Transverse colon (tissue), 4 donors: ENCODE measurements at regions not wholly inside any gene's neighbourhood (a gene's known extent, or its start where the extent isn't known, plus 50 kb on each side); places are given as distances from the start of the nearest gene placed in this dataset.
"Not testable (repeated sequence)": the region's sequence is repeated elsewhere in the genome, so short reads cannot be mapped to it uniquely, and the experiment has no call there.

Source experiments
- DNase-seq: peaks from one replicate; pipeline ENCODE4 v3.0.0-alpha.2; 2019
- H3K27ac ChIP-seq, 4 donors: fragments of 200-600 bp; sonication (generic); 2 replicates each; pipeline ENCODE4 v1.5.1; 2016 to 2018; ENCODE audit warnings: inconsistent platforms in 4 of 4
- H3K27me3 ChIP-seq: fragments of 200-600 bp; sonication (generic); 2 replicates; pipeline ENCODE4 v1.5.1; 2017; ENCODE audit warnings: inconsistent platforms
- H3K36me3 ChIP-seq, 4 donors: fragments of 200-600 bp; sonication (generic); 2 replicates each; pipeline ENCODE4 v1.5.1; 2017 to 2019; ENCODE audit warnings: inconsistent platforms in 4 of 4
- H3K4me1 ChIP-seq, 4 donors: fragments of 200-600 bp; sonication (generic); 2 replicates each; pipeline ENCODE4 v1.5.1; 2017 to 2020; ENCODE audit warnings: inconsistent platforms in 4 of 4
- H3K4me3 ChIP-seq, 4 donors: fragments of 200-600 bp; sonication (generic); 1 replicate in 1 of 4; 2 replicates in 3 of 4; pipeline versions ENCODE4 v1.5.1 to v1.6.1; 2017 to 2019; ENCODE audit warnings: inconsistent platforms in 4 of 4
- H3K9me3 ChIP-seq, 2 donors: fragments of 200-600 bp; sonication (generic); 2 replicates each; pipeline ENCODE4 v1.5.1; 2017 to 2019; ENCODE audit warnings: inconsistent platforms in 2 of 2
- CTCF ChIP-seq, 5 experiments: fragments of 200-600 bp in 3 of 5; fragments of 450-650 bp in 2 of 5; sonication (generic) in 3 of 5; IDR thresholded peaks; 1 replicate in 2 of 5; 2 replicates in 3 of 5; pipeline ENCODE4 v1.5.1; 2016 to 2017; ENCODE audit warnings: antibody characterized with exemption in 5 of 5, inconsistent platforms in 3 of 5, mild to moderate bottlenecking in 2 of 5, moderate library complexity in 1 of 5
- EP300 ChIP-seq: sonication (generic); formaldehyde crosslinking; IDR thresholded peaks from one replicate; pipeline ENCODE4 v1.6.1; 2017; ENCODE audit warnings: antibody characterized with exemption, low read depth
- POLR2A ChIP-seq: fragments of 450-650 bp; IDR thresholded peaks from one replicate; pipeline ENCODE4 v1.6.1; 2016; ENCODE audit warnings: antibody characterized with exemption, mild to moderate bottlenecking, moderate library complexity
- POLR2AphosphoS5 ChIP-seq, 3 donors: sonication (generic); formaldehyde crosslinking; IDR thresholded peaks; one replicate each; pipeline ENCODE4 v1.6.1; 2016; ENCODE audit warnings: antibody characterized with exemption in 3 of 3
- WGBS, 2 donors: methylation state at CpG; one replicate each; pipeline ENCODE4 v1.1.5; 2018; ENCODE audit warnings: low coverage in 1 of 2; 5-methylcytosine and 5-hydroxymethylcytosine counted together
- in situ Hi-C, 4 donors: fragments of 200-750 bp; cut with MboI; loops; one replicate each; pipeline versions ENCODE4 v1.15.0 to v1.15.1; 2017; ENCODE audit warnings: low sequenced_read_pairs in 3 of 4, low pct_ligation_motif_present in 1 of 4, low pct_unique_long_range_greater_than_20kb in 1 of 4
- intact Hi-C: fragments of 100-400 bp; cut with DNase I; formaldehyde crosslinking; loops from one replicate; pipeline ENCODE4 v1.15.1; 2023; ENCODE audit warnings: low total_unique reads

DNA sequence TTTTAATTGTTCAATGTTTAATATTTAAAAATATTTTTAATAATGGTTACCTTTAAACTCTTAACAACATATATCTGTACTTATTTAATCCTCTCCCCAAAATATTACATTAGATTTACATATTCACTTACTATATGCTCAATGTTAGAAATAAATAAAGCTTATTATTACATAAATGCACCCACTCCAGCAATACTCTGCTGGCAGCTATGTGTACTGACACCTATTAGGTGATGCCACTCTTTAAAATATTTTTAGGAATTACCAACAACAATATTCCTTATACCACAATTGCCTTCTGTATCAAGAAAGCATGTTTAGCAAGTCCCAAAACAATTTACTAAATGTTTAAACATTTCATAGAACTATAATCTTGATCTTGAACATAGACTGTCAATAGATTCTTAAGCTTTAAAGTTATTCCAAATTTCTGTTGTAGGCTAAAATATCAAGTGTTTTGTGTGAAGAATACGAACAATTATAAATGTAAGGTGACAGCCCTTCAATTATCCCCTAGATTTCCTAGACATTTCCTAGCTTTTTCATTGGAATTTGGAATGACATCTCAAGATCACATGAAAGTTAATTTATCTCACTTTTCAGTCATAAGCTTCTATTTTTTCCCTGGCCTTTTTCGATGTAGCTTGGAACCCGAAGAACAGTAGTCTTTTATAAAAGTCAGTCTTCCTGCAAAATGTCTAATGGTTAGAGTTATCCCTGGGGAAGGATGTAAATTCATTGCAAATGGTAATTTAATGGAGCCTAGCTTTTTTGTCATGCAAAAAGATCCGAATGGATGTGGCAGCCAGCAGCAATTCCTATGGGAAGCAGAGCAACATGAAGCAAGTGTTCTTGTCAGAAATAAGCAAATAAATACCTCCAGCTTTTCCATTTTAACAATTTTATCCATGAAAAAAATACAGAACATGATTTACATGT lies 907.5 kb upstream of the ATXN7L3B start:
- no peak overlapping the region for H3K27ac ChIP-seq
- no peaks in the 10 kb centered on the region for H3K27me3 ChIP-seq
- intact Hi-C loops, result no loop called here
- H3K4me1 ChIP-seq, result no peaks in the 10 kb centered on the region
- H3K4me3 ChIP-seq, result no peak overlapping the region
- no peak for TF ChIP-seq EP300
- TF ChIP-seq POLR2AphosphoS5 (IDR thresholded peaks at IDR 0.05), result no peak
- TF ChIP-seq CTCF (IDR thresholded peaks at IDR 0.05), result no peak
- no peak for TF ChIP-seq POLR2A
- DNase-seq, result no peak
- H3K9me3 ChIP-seq, result no peaks in the 10 kb centered on the region
- in situ Hi-C loops, result no loop called here
- 40 to 42% methylated on average over 4 of the region's 4 CpGs for WGBS, 2 donors
- H3K36me3 ChIP-seq, result no peaks in the 10 kb centered on the region

DNA sequence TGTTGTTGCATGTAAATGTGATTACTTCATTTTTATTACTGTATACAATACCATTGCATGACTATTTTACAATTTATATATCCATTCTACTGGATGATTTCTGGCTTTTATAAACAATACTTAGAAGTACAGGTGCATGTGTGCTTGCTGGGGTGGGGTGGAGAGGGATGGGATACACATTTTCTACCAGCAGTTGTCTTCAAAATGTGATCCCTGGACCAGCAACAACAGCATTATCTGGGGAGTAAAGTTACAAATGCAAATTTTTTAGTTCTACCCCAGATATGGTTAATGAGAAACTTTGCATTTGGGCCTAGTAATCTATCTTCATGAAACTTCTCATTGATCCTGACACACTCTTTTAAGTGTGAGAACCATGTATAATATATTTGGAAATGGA lies 905.4 kb upstream of the ATXN7L3B start:
- Histone ChIP-seq H3K27me3 (no peaks in the 10 kb centered on the region), H3K4me1 (no peaks in the 10 kb centered on the region), H3K4me3 (no peak overlapping the region), H3K9me3 (no peaks in the 10 kb centered on the region), H3K27ac (no peak overlapping the region), H3K36me3 (no peaks in the 10 kb centered on the region)
- intact Hi-C loops, result no loop called here
- in situ Hi-C loops, result no loop called here
- TF ChIP-seq EP300, result no peak
- TF ChIP-seq POLR2AphosphoS5 (IDR thresholded peaks at IDR 0.05), result no peak
- TF ChIP-seq CTCF (IDR thresholded peaks at IDR 0.05), result no peak
- TF ChIP-seq POLR2A, result no peak
- no peak for DNase-seq

DNA sequence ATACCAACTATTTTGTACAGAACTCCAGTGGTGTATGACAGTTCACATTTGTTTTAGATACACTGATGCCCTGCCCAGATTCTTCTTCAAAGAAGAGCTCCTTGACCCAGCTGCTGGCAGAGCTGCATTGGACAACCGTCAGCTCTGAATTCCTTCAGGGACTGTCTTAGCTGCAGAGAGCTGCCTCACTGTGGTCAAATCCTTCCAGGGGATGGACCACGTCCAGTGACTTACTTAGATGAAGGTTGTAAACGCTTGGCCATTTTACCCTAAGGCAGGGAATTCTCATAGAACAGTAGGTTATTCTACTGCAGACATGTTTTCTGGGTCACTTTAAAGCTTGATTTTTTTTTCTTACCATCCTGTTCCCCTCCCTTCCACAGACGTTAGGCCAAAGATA lies 905.0 kb upstream of the ATXN7L3B start:
- in situ Hi-C loops, result no loop called here
- H3K27ac ChIP-seq, result no peak overlapping the region
- WGBS, 2 donors, result 65 to 68% methylated on average over 3 to 4 of the region's 4 CpGs

GRCh38 chr12:73639397-73639796 lies 898.2 kb upstream of the ATXN7L3B start:
- in situ Hi-C loops, H3K4me1 ChIP-seq, H3K36me3 ChIP-seq, H3K27ac ChIP-seq, H3K9me3 ChIP-seq, intact Hi-C loops, H3K27me3 ChIP-seq, DNase-seq, H3K4me3 ChIP-seq: not testable (repeated sequence)
- 50 to 92% methylated on average over 1 to 5 of the region's 5 CpGs for WGBS, 2 donors

More for the DNA sequence above, 905.0 kb upstream of the ATXN7L3B start:
- intact Hi-C loops, result no loop called here
- Histone ChIP-seq H3K4me1 (no peaks in the 10 kb centered on the region), H3K9me3 (no peaks in the 10 kb centered on the region), H3K36me3 (no peaks in the 10 kb centered on the region), H3K4me3 (no peak overlapping the region), H3K27me3 (no peaks in the 10 kb centered on the region)
- TF ChIP-seq EP300 (no peak), POLR2A (no peak), POLR2AphosphoS5 (IDR thresholded peaks at IDR 0.05) (no peak), CTCF (IDR thresholded peaks at IDR 0.05) (no peak)
- DNase-seq, result no peak
